Activated CD4-positive, alpha-beta T cell treated with anti-CD3 and anti-CD28 coated beads, Interleukin-10, Interleukin-2, amounts not matched to agents 100 ng/mL and 50 ng/mL, durations not matched to agents 16 hours and 8 hours (primary cell): ENCODE measurements at regions not wholly inside any gene's neighbourhood (a gene's known extent, or its start where the extent isn't known, plus 50 kb on each side); places are given as distances from the start of the nearest gene placed in this dataset.
"Not testable (repeated sequence)": the region's sequence is repeated elsewhere in the genome, so short reads cannot be mapped to it uniquely, and the experiment has no call there.

ENCODE experiments used
- DNase-seq: peaks from one replicate; pipeline ENCODE4 v3.0.0-alpha.2; 2020

DNA sequence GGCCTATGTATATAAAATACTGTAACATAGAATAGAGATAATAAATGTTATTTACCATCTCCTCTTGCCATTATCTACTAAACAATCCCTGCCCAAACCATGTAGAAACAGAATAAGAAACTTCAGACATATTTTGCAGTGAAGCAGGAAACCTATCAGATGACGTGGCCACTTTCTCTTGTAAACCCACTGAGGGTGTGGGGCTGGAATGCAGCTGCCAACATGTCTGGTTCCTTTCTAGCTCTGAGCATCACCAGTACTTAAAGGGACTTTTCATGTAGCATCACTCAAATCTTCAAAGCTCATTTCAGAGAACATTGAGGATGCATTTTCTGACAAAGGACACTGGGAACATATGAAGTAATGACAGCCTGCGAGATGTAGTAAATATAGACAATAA lies 251.8 kb downstream of the LPIN1 start:
- peak; percentile 4 for DNase-seq

DNA sequence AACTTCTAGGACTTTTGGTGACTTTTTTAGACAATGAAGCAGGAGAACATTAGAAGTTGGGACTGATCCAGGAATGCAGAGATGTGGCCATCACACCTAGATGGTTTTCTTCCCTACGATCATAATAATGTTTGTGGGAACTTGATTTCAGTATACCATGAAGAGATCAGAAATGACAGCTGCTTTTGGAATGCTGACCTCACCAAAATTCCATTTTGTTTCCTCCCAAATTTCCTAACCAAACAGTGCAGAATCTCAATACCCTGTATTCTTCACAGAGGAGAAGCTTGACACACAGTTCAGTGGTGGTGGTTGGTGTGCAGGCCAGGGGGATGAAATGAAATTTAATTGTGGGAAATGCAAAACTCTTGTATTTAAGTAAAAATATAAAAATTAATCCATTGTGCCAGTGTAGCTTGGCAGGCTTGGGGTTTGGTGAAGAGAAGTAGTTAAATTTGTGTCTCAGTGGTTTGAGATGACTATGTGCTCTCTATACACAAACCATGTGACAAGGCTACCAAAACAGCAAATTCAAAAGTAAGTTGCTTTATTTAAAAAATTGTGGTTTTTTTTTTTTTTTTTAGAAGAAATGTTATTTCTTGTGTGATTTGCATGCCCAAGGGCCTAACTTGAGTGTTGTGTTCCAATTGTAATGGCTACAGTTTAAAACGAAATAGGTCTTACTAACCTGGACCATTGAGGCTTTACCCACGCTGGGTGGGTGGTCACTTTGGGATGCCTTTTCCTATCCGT lies 252.4 kb downstream of the LPIN1 start:
- no peak for DNase-seq

GRCh38 chr2:12001621-12002020 lies 255.2 kb downstream of the LPIN1 start:
- DNase-seq: no peak

DNA sequence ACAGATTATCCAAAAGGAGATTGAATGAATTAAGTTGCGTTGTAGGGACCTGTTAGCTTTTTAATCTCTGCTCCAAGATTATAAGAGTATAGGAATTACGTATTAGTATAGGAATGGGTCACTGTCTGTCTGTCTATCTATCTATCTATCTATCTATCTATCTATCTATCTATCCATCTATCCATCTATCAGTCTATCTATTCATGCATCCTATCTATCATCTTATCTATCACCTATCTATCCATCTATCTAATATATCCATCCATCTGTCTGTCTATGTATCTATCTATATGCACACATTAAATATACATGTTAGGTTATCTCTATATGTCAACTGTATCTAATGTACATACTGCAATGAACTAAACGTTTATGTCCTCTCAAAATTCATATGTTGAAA lies 255.8 kb downstream of the LPIN1 start:
- DNase-seq: no peak

DNA sequence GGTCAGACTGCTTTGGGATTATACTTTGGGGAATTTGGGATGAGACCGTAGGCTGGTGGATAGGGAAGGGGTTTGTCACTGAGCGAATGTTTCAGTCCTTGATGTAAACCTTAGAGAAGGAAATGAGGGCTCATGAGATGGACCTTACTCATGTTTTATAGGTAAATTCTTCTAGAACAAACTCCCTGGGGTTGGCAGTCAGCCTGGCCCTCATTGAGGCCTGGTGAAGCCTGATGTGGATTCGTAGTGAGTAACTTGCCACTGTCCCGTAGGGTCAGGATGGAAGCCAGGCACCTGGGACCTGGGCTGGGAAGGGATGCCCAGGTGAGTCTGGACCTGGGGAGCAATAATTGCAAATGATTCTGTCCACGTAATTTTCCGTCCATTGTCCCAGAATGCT lies 258.3 kb downstream of the LPIN1 start:
- DNase-seq: no peak

DNA sequence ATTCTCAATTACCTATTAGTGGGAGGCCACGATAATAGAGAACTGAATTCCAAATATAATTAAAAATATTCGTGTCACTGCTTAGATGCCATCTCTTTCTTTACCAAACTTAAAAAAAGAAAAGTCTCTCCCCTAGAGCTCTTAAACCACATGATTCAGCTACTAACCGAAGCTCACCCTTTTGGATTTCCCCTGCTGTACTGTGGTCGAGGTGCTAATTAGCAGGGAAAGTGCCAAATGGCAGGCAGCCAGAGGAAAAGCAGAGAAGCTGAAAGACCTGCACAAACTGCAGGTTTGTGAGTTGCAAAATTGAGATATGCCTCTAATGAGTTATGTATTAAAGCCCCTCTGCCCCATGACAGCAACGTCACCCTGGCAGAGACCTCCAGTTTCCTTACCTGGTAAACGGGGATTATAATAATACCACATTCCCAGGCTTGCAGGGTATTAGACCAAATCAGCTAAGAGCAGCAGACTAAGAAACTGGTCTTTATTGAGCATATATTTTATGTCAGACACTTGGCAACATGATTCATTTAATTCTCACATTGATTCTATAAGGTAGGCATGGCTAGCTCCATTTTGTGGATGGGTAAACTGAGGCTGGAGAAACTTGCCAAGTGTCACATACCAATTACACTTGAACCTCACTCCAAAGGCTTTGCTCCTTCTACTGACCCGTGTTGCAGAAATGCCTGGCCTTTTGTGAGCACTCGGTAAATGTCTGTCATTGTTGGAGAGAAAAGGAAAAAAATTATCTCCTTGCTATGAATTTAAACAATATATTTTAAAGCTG lies 259.7 kb downstream of the LPIN1 start:
- peak; percentile 78 for DNase-seq

- DNase-seq: no peak
Observed at GRCh38 chr2:12006850-12007249, 260.4 kb downstream of the LPIN1 start.

GRCh38 chr2:12007282-12007681 lies 260.9 kb downstream of the LPIN1 start:
- DNase-seq: no peak

DNA sequence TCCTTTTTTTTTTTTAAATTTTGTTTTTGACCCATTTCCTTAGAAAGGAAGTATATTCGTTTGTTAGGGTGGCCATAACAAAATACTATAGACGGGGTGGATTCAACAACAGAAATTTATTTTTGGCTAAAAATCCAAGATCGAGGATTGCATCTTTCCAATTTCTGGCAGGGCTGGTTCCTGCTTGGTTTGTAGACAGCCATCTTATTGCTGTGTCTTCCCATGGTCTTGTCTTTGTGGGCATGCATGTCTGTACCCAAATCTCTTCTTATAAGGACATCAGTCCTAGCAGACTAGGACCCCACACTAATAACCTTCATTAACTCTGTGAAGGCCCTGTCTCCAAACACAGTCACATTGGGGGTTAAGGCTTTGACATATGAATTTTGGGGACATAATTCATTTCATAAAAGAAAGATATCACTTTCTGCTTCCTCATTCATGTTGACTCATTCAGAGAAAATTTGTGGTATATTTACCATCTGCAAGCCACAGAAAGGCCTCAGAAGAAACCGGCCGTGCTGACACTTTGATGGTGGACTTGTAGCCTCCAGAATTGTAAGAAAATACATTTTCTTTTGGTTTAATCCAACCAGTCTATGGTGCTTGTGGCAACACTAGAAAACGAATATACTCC lies 262.1 kb downstream of the LPIN1 start:
- DNase-seq: peak; percentile 39

DNA sequence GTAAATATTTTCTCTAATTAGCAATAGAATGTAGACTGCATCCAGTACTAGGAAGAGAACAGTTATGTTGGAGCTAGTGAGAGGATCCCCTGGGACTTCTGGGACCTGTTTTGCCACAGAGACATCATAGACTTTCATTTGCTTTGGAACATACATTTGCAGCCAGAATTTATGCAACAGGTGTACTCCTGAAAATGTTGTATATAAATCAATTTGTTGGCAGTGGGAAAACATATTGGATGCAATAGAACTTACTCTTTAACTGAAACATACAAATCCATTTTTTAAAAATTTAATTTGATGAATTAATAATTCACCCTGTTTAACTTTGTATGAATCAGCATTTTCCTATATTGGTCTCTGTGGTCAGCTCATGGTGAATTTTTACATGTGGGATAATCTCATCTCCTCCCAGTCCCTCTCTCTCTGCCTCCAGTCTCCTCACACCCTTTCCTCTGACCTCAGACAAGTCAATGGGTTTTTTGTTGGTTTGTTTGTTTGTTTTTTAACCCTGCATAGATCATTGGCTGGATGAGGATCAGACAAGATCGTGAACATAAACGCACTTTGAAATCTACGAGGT lies 263.0 kb downstream of the LPIN1 start:
- no peak for DNase-seq

- no peak for DNase-seq
Observed at GRCh38 chr2:12010059-12010458, 263.6 kb downstream of the LPIN1 start.

DNA sequence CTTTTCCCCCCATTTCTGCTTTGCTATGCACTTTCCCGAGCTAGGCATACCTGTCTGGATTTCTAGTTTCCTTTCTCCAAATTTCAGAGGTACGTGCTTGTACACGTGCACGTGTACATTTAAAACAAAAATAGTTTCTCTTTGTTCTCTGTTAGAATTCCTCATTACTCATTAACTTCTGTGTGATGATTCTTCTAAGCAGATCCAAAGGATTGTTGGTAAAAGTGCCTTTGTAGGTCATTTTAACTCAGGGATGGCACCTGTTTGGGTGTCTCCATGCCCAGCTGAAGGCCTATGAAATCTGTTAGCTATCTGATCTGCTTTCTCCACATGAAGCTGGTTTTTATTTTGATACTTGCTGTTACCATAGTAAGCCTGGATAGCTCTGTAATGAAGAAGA lies 264.3 kb downstream of the LPIN1 start:
- no peak for DNase-seq

GRCh38 chr2:12014088-12014960 lies 267.9 kb downstream of the LPIN1 start:
- DNase-seq: no peak

DNA sequence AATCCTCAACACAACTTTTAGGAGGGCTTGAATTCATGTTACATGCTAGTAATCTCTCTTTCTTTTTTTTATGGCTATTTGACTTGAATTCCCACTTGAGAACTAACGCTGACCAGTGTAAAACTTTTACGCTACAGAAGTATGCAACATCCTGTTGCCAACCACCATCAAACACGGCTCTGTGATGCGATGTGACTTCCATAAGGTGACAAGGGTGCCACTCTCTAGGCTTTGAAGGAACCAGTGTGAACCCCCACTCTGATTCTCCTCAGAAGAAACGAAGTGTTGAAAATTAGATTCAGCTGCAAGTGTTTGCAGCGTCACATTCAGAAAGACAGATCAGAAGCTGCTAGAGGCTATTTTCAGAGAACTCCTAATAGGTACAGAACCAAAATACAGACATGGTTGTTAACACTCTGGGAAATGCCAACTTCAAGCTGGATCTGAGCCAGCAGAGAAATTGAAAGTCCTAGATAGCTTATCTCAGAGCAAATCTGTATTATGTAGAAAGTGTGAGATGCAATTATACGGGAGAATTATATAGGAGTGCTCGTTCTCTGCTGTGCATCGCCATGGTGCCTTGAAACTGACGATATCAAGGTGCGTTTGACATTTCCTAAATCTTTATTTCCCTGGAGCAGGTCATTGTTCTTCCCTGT lies 271.2 kb downstream of the LPIN1 start:
- no peak for DNase-seq

- DNase-seq: not testable (repeated sequence)
Observed at GRCh38 chr2:12018726-12019125, 272.3 kb downstream of the LPIN1 start.

DNA sequence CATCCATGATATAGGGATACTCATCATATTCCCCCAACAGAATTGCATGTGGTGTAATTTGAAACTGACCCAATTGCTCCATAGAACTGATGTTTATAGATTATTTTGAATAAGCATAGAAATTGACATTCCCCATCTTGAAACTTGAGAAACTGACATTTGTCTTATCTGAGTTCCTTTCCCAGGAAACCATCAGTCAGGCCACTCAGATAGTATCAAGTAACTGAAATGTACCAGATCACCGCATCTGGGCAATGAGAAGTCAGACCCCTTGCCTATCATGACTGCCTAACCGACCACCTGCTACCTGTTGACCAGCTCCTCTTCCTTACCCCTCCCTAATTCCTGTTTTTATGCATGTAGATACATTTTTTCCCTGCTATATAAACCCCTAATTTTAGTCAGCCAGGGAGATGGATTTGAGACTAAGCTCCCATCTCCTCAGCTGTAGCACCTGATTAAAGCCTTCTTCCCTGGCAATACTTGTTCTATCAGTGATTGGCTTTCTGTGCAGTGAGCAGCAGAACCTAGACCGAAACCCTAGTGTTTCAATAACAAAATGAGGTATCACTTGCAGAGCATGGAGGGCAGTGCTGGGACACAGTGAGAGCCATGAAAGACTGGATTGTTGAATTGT lies 274.5 kb downstream of the LPIN1 start:
- DNase-seq: no peak

GRCh38 chr2:12024197-12024907 lies 277.9 kb downstream of the LPIN1 start:
- DNase-seq: not testable (repeated sequence)

DNA sequence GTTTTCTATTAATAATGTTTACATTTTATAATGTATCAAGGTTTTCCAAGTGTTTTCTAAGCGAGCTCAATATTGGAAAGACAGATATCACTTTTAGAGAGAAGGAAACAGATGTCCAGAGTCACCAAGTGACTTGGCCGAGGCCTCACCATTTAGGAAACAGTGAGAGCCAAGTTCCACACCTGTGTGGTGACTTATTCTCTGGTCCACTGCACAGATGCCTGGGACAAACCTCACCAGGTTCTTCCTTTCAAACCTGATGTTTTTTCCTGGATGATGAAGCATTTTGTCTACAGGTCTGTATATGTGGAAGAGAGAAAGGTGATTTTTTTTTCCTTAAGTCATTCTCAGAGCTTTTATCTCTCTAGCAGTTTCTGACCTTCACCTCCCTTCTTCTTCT lies 280.7 kb downstream of the LPIN1 start:
- no peak for DNase-seq

- no peak for DNase-seq
Observed at GRCh38 chr2:12031866-12032265, 285.4 kb downstream of the LPIN1 start.

DNA sequence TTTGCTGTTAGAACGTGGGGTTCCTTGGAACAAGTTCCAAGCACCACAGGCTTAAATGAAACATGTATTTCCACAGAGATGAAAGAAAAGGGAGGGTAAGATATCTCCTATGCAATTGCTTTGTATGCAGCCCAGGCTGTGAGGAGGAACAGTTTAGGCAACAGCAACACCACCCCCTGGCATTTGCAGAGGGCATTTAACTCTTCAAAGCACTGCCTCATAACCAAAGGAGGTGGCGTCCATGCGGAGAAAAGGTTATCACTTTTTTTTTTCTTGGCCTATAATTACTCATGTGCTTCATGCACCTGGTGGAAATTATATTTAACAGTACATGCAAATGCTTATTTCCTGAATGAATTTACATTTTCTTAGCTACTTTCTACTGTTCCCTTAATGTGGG lies 286.0 kb downstream of the LPIN1 start:
- no peak for DNase-seq

GRCh38 chr2:12032975-12033374 lies 286.5 kb downstream of the LPIN1 start:
- no peak for DNase-seq
